GM13976 (cell line): ENCODE measurements at regions not wholly inside any gene's neighbourhood (a gene's known extent, or its start where the extent isn't known, plus 50 kb on each side); places are given as distances from the start of the nearest gene placed in this dataset.

Experiments used
- DNase-seq: peaks from one replicate; pipeline ENCODE4 v3.0.0; 2012; ENCODE audit warnings: low spot score
- CTCF ChIP-seq: IDR thresholded peaks from 2 replicates; pipeline ENCODE4 v1.5.1; 2012; ENCODE audit warnings: borderline replicate concordance, mild to moderate bottlenecking; ENCODE audit not compliant: insufficient read depth; ENCODE audit errors: extremely low read depth, missing control alignments, control extremely low read depth
- in situ Hi-C: fragments of 300-500 bp; cut with MboI; formaldehyde crosslinking; loops from one replicate; pipeline ENCODE4 v1.12.0; 2022; ENCODE audit warnings: low sequenced_read_pairs, mixed read lengths, inconsistent platforms; ENCODE audit not compliant: unreplicated experiment

GRCh38 chr1:29643281-29643680 lies 407.0 kb downstream of the PTPRU start:
- DNase-seq: no peak
- no peak for TF ChIP-seq CTCF
- in situ Hi-C loops: no loop called here

- no peak for DNase-seq
- TF ChIP-seq CTCF: no peak
- in situ Hi-C loops: no loop called here
These were observed 406.2 kb downstream of the PTPRU start for GRCh38 chr1:29642519-29642918.

GRCh38 chr1:29641921-29642320 lies 405.6 kb downstream of the PTPRU start:
- in situ Hi-C loops: no loop called here
- no peak for TF ChIP-seq CTCF
- DNase-seq: no peak

- in situ Hi-C loops: no loop called here
- DNase-seq: no peak
- no peak for TF ChIP-seq CTCF
These were observed 404.1 kb downstream of the PTPRU start for GRCh38 chr1:29640428-29640785.

GRCh38 chr1:29639741-29640427 lies 403.6 kb downstream of the PTPRU start:
- TF ChIP-seq CTCF: no peak
- in situ Hi-C loops: no loop called here
- no peak for DNase-seq

GRCh38 chr1:29639156-29639736 lies 402.9 kb downstream of the PTPRU start:
- DNase-seq: no peak
- TF ChIP-seq CTCF: no peak

More at GRCh38 chr1:29639156-29639736, 402.9 kb downstream of the PTPRU start:
- in situ Hi-C loops: no loop called here
